Trophoblast cell (in vitro differentiated cells and primary cell): ENCODE measurements at regions not wholly inside any gene's neighbourhood (a gene's known extent, or its start where the extent isn't known, plus 50 kb on each side); places are given as distances from the start of the nearest gene placed in this dataset.
"Not testable (repeated sequence)": the region's sequence is repeated elsewhere in the genome, so short reads cannot be mapped to it uniquely, and the experiment has no call there.

Source experiments
- DNase-seq, 2 donors: peaks; one replicate each; pipeline ENCODE4 v3.0.0-alpha.2; 2016
- H2AFZ ChIP-seq: 2 replicates; pipeline ENCODE4 v1.6.1; 2013; ENCODE audit warnings: low read length, moderate library complexity, mild to moderate bottlenecking; ENCODE audit not compliant: insufficient read depth, poor library complexity
- H2AK5ac ChIP-seq: 2 replicates; pipeline ENCODE4 v1.6.1; 2013; ENCODE audit warnings: mild to moderate bottlenecking, low read length
- H2BK120ac ChIP-seq: 2 replicates; pipeline ENCODE4 v1.6.1; 2013; ENCODE audit warnings: low read length, mild to moderate bottlenecking, moderate library complexity; ENCODE audit not compliant: insufficient read depth, poor library complexity
- H2BK12ac ChIP-seq: 2 replicates; pipeline ENCODE4 v1.6.1; 2013; ENCODE audit warnings: mild to moderate bottlenecking, low read length, moderate library complexity
- H2BK5ac ChIP-seq: 2 replicates; pipeline ENCODE4 v1.6.1; 2013; ENCODE audit warnings: low read length, low read depth, moderate library complexity, mild to moderate bottlenecking; ENCODE audit not compliant: poor library complexity
- H3K14ac ChIP-seq: 2 replicates; pipeline ENCODE4 v1.6.1; 2013; ENCODE audit warnings: mild to moderate bottlenecking, low read length
- H3K18ac ChIP-seq: 2 replicates; pipeline ENCODE4 v1.6.1; 2013; ENCODE audit warnings: mild to moderate bottlenecking, low read length
- H3K23ac ChIP-seq: 2 replicates; pipeline ENCODE4 v1.6.1; 2013; ENCODE audit warnings: low read length
- H3K27ac ChIP-seq: 2 replicates; pipeline ENCODE4 v1.5.1; 2013; ENCODE audit warnings: low read depth, mild to moderate bottlenecking, inconsistent platforms, low read length, moderate library complexity
- H3K27me3 ChIP-seq: 2 replicates; pipeline ENCODE4 v1.6.1; 2013; ENCODE audit warnings: inconsistent platforms, mild to moderate bottlenecking, low read length, moderate library complexity; ENCODE audit not compliant: insufficient read depth
- H3K36me3 ChIP-seq, 2 experiments: 1 replicate in 1 of 2; 2 replicates in 1 of 2; pipeline ENCODE4 v1.6.1; 2013; ENCODE audit warnings: low read length in 2 of 2, mild to moderate bottlenecking in 2 of 2, moderate library complexity in 1 of 2; ENCODE audit not compliant: insufficient read depth in 2 of 2, control insufficient read depth in 1 of 2
- H3K4ac ChIP-seq: 2 replicates; pipeline ENCODE4 v1.6.1; 2013; ENCODE audit warnings: low read depth, mild to moderate bottlenecking, low read length, moderate library complexity
- H3K4me1 ChIP-seq, 2 experiments: 1 replicate in 1 of 2; 2 replicates in 1 of 2; pipeline ENCODE4 v1.6.1; 2013; ENCODE audit warnings: low read length in 2 of 2, mild to moderate bottlenecking in 2 of 2, moderate library complexity in 1 of 2; ENCODE audit not compliant: insufficient read depth in 2 of 2, control insufficient read depth in 1 of 2
- H3K4me2 ChIP-seq: 2 replicates; pipeline ENCODE4 v1.6.1; 2013; ENCODE audit warnings: inconsistent platforms, mild to moderate bottlenecking, low read length, moderate library complexity
- H3K4me3 ChIP-seq: 2 replicates; pipeline ENCODE4 v1.5.1; 2013; ENCODE audit warnings: mild to moderate bottlenecking, low read depth, low read length, inconsistent platforms
- H3K79me1 ChIP-seq: one replicate; pipeline ENCODE4 v1.6.1; 2013; ENCODE audit warnings: low read length
- H3K79me2 ChIP-seq: 2 replicates; pipeline ENCODE4 v1.6.1; 2013; ENCODE audit warnings: low read length, mild to moderate bottlenecking; ENCODE audit not compliant: control insufficient read depth, insufficient read depth, poor library complexity
- H3K9ac ChIP-seq: 2 replicates; pipeline ENCODE4 v1.6.1; 2013; ENCODE audit warnings: mild to moderate bottlenecking, low read length
- H3K9me3 ChIP-seq: 2 replicates; pipeline ENCODE4 v1.6.1; 2013; ENCODE audit warnings: low read depth, mild to moderate bottlenecking, control low read depth, inconsistent platforms, low read length; ENCODE audit not compliant: insufficient read depth
- H4K12ac ChIP-seq: 2 replicates; pipeline ENCODE4 v1.6.1; 2013; ENCODE audit warnings: low read depth, mild to moderate bottlenecking, low read length, moderate library complexity
- H4K8ac ChIP-seq: 2 replicates; pipeline ENCODE4 v1.6.1; 2013; ENCODE audit warnings: low read depth, mild to moderate bottlenecking, low read length, moderate library complexity
- H4K91ac ChIP-seq: one replicate; pipeline ENCODE4 v1.6.1; 2013; ENCODE audit warnings: low read depth, mild to moderate bottlenecking, low read length, moderate library complexity
- WGBS: extraction: QIAGEN DNeasy Blood & Tissue Kit; methylation state at CpG from one replicate; pipeline ENCODE4 v1.1.7; 2013; ENCODE audit warnings: missing lambda C conversion rate; ENCODE audit not compliant: insufficient read length, insufficient coverage; ENCODE audit errors: extremely low coverage; 5-methylcytosine and 5-hydroxymethylcytosine counted together

DNA sequence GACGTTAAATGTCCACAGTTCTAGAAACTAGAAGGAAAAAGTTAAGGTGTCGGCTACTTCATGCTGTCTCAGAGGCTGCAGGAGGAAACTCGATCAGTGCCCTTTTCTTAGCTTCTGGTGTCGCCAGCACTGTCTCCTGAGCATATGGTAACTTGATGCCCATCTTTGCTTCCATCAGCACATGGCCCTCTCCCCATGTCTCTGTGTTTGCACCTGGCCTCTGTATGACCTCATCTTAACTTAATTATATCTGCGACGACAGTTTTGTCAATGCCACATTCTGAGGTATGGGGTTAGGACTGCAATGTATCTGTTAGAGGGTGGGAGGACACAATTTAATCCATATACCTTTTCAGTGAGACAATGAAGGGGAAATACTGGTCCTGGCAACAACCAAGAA is 449.9 kb downstream of the POM121L12 start:
- H3K4me3 ChIP-seq, result no peak overlapping the region
- H4K12ac ChIP-seq, result no peak overlapping the region
- no peaks in the 10 kb centered on the region for H3K4me1 ChIP-seq
- no peak for DNase-seq
- peaks cover 2% of the 10 kb centered on the region for H3K9me3 ChIP-seq
- H3K27me3 ChIP-seq, result no peaks in the 10 kb centered on the region
- H3K27ac ChIP-seq, result no peak overlapping the region
- no peak overlapping the region for H2AFZ ChIP-seq
- H3K4me2 ChIP-seq, result no peak overlapping the region
- H3K9ac ChIP-seq, result no peak overlapping the region
- no peak overlapping the region for H3K18ac ChIP-seq
- H3K79me1 ChIP-seq, result no peaks in the 10 kb centered on the region
- H3K4ac ChIP-seq, result no peak overlapping the region
- H2BK120ac ChIP-seq, result no peak overlapping the region
- no peaks in the 10 kb centered on the region for H3K79me2 ChIP-seq
- H4K91ac ChIP-seq, result no peak overlapping the region
- no peak overlapping the region for H3K14ac ChIP-seq
- H3K36me3 ChIP-seq, result no peaks in the 10 kb centered on the region
- H2AK5ac ChIP-seq, result no peak overlapping the region
- no peak overlapping the region for H2BK5ac ChIP-seq
- H4K8ac ChIP-seq, result no peak overlapping the region
- no peak overlapping the region for H2BK12ac ChIP-seq
- no peak overlapping the region for H3K23ac ChIP-seq
- WGBS, result no CpG with 5 or more reads among the region's 6 CpGs

GRCh38 chr7:53491051-53491450 is 455.6 kb downstream of the POM121L12 start:
- Histone ChIP-seq H3K4me3 (no peak overlapping the region), H3K18ac (no peak overlapping the region), H3K9ac (no peak overlapping the region), H2BK12ac (no peak overlapping the region), H3K36me3 (no peaks in the 10 kb centered on the region), H4K12ac (no peak overlapping the region), H2AFZ (no peak overlapping the region), H3K27ac (no peak overlapping the region), H2BK5ac (no peak overlapping the region), H2BK120ac (no peak overlapping the region), H3K14ac (no peak overlapping the region), H3K4me2 (no peak overlapping the region), H4K8ac (no peak overlapping the region), H4K91ac (no peak overlapping the region), H3K9me3 (peaks cover 2% of the 10 kb centered on the region), H3K79me1 (no peaks in the 10 kb centered on the region), H3K4me1 (no peaks in the 10 kb centered on the region), H3K79me2 (no peaks in the 10 kb centered on the region), H2AK5ac (no peak overlapping the region), H3K4ac (no peak overlapping the region), H3K23ac (no peak overlapping the region), H3K27me3 (no peaks in the 10 kb centered on the region)
- WGBS, result no CpG with 5 or more reads among the region's 6 CpGs
- DNase-seq, result no peak

DNA sequence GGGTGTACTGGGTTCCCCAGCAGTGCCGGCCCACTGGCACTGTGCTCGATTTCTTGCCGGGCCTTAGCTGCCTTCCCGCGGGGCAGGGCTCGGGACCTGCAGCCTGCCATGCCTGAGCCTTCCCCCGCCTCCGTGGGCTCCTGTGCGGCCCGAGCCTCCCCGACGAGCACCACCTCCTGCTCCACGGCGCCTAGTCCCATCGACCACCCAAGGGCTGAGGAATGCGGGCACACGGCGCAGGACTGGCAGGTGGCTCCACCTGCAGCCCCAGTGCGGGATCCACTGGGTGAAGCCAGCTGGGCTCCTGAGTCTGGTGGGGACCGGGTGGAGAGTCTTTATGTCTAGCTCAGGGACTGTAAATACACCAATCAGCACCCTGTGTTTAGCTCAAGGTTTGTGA is 459.7 kb downstream of the POM121L12 start:
- H3K4me1 ChIP-seq, H4K8ac ChIP-seq, H3K36me3 ChIP-seq, H2BK12ac ChIP-seq, H3K9ac ChIP-seq, H3K9me3 ChIP-seq, H3K4ac ChIP-seq, DNase-seq, H4K91ac ChIP-seq, H3K23ac ChIP-seq, H2AK5ac ChIP-seq, H3K4me2 ChIP-seq, H2AFZ ChIP-seq, H3K79me1 ChIP-seq, H3K4me3 ChIP-seq, H3K14ac ChIP-seq, H2BK5ac ChIP-seq, H4K12ac ChIP-seq, H3K79me2 ChIP-seq, H3K27ac ChIP-seq, H3K27me3 ChIP-seq, H2BK120ac ChIP-seq, H3K18ac ChIP-seq: not testable (repeated sequence)
- no CpG with 5 or more reads among the region's 20 CpGs for WGBS

DNA sequence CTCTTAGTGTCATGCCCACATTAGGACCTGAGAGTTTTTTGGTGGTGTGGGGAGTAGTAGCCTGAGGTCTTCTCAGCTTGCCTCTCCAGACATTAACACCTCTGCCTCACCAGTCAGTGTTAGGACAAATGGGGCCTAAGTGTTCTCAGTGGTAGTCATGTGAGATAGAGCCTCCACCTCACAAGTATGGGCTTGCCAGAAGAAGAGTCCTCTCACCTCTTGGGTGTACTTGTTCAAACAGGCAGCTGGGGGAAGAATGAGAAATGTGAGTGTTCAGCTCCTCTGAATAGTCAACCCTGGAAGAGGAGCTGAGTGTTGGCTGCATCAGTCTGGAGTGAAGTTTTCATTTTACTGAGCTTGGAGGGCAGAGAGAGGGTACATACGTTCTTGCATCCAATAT is 464.6 kb downstream of the POM121L12 start:
- Histone ChIP-seq H4K12ac (no peak overlapping the region), H2BK120ac (no peak overlapping the region), H3K79me2 (no peaks in the 10 kb centered on the region)

More for the DNA sequence above, 464.6 kb downstream of the POM121L12 start:
- H3K4me3 ChIP-seq, result no peak overlapping the region
- H3K36me3 ChIP-seq, result no peaks in the 10 kb centered on the region
- no peaks in the 10 kb centered on the region for H3K79me1 ChIP-seq
- H3K4me1 ChIP-seq, result no peaks in the 10 kb centered on the region
- peak overlapping the region; percentile 25 for H3K23ac ChIP-seq
- H3K27me3 ChIP-seq, result no peaks in the 10 kb centered on the region
- no peak overlapping the region for H2BK5ac ChIP-seq
- H3K18ac ChIP-seq, result no peak overlapping the region
- WGBS, result no CpG with 5 or more reads among the region's 1 CpG
- H3K9me3 ChIP-seq, result no peaks in the 10 kb centered on the region
- no peak overlapping the region for H3K9ac ChIP-seq
- H2BK12ac ChIP-seq, result no peak overlapping the region
- H2AK5ac ChIP-seq, result no peak overlapping the region
- no peak overlapping the region for H3K27ac ChIP-seq
- no peak overlapping the region for H2AFZ ChIP-seq
- H3K14ac ChIP-seq, result no peak overlapping the region
- H4K8ac ChIP-seq, result no peak overlapping the region
- DNase-seq, result no peak
- no peak overlapping the region for H3K4me2 ChIP-seq
- H3K4ac ChIP-seq, result no peak overlapping the region
- no peak overlapping the region for H4K91ac ChIP-seq
